Ishikawa (cell line): ENCODE measurements at regions not wholly inside any gene's neighbourhood (a gene's known extent, or its start where the extent isn't known, plus 50 kb on each side); places are given as distances from the start of the nearest gene placed in this dataset.

Experiments
- CEBPB ChIP-seq: IDR thresholded peaks from 2 replicates; pipeline ENCODE4 v1.6.1; 2012
- CREB1 ChIP-seq: IDR thresholded peaks from 2 replicates; pipeline ENCODE4 v1.6.1; 2012; ENCODE audit warnings: low read depth
- EGR1 ChIP-seq: IDR thresholded peaks from 2 replicates; pipeline ENCODE4 v1.6.1; 2012
- EP300 ChIP-seq: IDR thresholded peaks from 2 replicates; pipeline ENCODE4 v1.6.1; 2012; ENCODE audit warnings: borderline replicate concordance
- NFIC ChIP-seq: IDR thresholded peaks from 2 replicates; pipeline ENCODE4 v1.6.1; 2012
- RAD21 ChIP-seq: IDR thresholded peaks from 2 replicates; pipeline ENCODE4 v1.6.1; 2012; ENCODE audit warnings: low read depth
- TAF1 ChIP-seq: IDR thresholded peaks from 2 replicates; pipeline ENCODE4 v1.6.1; 2012; ENCODE audit warnings: low read depth, mild to moderate bottlenecking
- TCF12 ChIP-seq: IDR thresholded peaks from 2 replicates; pipeline ENCODE4 v1.6.1; 2012; ENCODE audit warnings: low read depth
- TEAD4 ChIP-seq: IDR thresholded peaks from 2 replicates; pipeline ENCODE4 v1.6.1; 2012
- YY1 ChIP-seq: IDR thresholded peaks from 2 replicates; pipeline ENCODE4 v1.6.1; 2012; ENCODE audit warnings: low read depth
- ZBTB7A ChIP-seq: IDR thresholded peaks from 2 replicates; pipeline ENCODE4 v1.6.1; 2012; ENCODE audit warnings: low read depth
- TF ChIP-seq, protein P1 (sequence below): IDR thresholded peaks from 2 replicates; pipeline ENCODE4 v1.6.1; 2012
- TF ChIP-seq, protein P2 (sequence below): IDR thresholded peaks from 2 replicates; pipeline ENCODE4 v1.6.1; 2012; ENCODE audit warnings: low read depth, mild to moderate bottlenecking
- TF ChIP-seq, protein P3 (sequence below): IDR thresholded peaks from 2 replicates; pipeline ENCODE4 v1.6.1; 2012

DNA sequence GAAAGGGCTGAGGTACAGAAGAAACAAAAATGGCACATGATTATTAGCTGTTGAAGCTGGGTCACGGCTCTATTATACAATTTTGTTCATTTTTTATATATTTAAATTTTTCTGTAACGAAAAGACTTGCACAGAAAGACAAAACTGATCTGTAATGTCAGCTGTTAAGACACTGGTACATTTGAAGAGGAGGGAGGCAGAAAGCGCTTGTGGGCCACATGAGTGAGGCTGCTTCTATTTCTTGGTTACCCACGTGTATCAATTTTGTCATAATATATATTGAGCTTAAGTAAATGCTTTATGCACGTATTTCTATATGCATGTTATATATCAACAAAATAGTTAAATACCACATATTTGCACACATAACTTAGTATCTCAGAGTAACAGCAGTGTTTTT is 151.8 kb upstream of the KCNJ18 start:
- no peak for TF ChIP-seq TEAD4
- TF ChIP-seq EP300 = no peak
- TF ChIP-seq, protein P1, sequence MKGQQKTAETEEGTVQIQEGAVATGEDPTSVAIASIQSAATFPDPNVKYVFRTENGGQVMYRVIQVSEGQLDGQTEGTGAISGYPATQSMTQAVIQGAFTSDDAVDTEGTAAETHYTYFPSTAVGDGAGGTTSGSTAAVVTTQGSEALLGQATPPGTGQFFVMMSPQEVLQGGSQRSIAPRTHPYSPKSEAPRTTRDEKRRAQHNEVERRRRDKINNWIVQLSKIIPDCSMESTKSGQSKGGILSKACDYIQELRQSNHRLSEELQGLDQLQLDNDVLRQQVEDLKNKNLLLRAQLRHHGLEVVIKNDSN = no peak
- no peak for TF ChIP-seq CREB1
- TF ChIP-seq, protein P2, sequence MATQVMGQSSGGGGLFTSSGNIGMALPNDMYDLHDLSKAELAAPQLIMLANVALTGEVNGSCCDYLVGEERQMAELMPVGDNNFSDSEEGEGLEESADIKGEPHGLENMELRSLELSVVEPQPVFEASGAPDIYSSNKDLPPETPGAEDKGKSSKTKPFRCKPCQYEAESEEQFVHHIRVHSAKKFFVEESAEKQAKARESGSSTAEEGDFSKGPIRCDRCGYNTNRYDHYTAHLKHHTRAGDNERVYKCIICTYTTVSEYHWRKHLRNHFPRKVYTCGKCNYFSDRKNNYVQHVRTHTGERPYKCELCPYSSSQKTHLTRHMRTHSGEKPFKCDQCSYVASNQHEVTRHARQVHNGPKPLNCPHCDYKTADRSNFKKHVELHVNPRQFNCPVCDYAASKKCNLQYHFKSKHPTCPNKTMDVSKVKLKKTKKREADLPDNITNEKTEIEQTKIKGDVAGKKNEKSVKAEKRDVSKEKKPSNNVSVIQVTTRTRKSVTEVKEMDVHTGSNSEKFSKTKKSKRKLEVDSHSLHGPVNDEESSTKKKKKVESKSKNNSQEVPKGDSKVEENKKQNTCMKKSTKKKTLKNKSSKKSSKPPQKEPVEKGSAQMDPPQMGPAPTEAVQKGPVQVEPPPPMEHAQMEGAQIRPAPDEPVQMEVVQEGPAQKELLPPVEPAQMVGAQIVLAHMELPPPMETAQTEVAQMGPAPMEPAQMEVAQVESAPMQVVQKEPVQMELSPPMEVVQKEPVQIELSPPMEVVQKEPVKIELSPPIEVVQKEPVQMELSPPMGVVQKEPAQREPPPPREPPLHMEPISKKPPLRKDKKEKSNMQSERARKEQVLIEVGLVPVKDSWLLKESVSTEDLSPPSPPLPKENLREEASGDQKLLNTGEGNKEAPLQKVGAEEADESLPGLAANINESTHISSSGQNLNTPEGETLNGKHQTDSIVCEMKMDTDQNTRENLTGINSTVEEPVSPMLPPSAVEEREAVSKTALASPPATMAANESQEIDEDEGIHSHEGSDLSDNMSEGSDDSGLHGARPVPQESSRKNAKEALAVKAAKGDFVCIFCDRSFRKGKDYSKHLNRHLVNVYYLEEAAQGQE = no peak
- TF ChIP-seq, protein P3, sequence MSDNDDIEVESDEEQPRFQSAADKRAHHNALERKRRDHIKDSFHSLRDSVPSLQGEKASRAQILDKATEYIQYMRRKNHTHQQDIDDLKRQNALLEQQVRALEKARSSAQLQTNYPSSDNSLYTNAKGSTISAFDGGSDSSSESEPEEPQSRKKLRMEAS = no peak
- no peak for TF ChIP-seq YY1
- no peak for TF ChIP-seq RAD21
- TF ChIP-seq TAF1 = no peak
- no peak for TF ChIP-seq CEBPB
- TF ChIP-seq TCF12 = no peak
- TF ChIP-seq ZBTB7A = no peak
- TF ChIP-seq NFIC = no peak
- TF ChIP-seq EGR1 = no peak
